CD14-positive monocyte (primary cell): ENCODE measurements at regions not wholly inside any gene's neighbourhood (a gene's known extent, or its start where the extent isn't known, plus 50 kb on each side); places are given as distances from the start of the nearest gene placed in this dataset.

Experiments
- DNase-seq, 3 donors: peaks; one replicate each; pipeline ENCODE4 v3.0.0-alpha.2; 2011 to 2022
- H2AFZ ChIP-seq: 2 replicates; pipeline ENCODE4 v1.6.0; 2012; ENCODE audit warnings: mild to moderate bottlenecking, low read depth, low read length, inconsistent platforms; ENCODE audit not compliant: insufficient read depth, poor library complexity, severe bottlenecking
- H3K27ac ChIP-seq, 2 donors: 1 replicate in 1 of 2; 2 replicates in 1 of 2; pipeline ENCODE4 v1.5.1; 2012 to 2013; ENCODE audit warnings: low read length in 2 of 2, control low read depth in 1 of 2, inconsistent platforms in 1 of 2, low read depth in 1 of 2, mild to moderate bottlenecking in 1 of 2
- H3K27me3 ChIP-seq, 2 donors: one replicate each; pipeline versions ENCODE4 v1.6.0 to v1.6.1; 2011 to 2013; ENCODE audit warnings: low read length in 2 of 2; ENCODE audit not compliant: control insufficient read depth in 2 of 2, insufficient read depth in 2 of 2
- H3K36me3 ChIP-seq, 2 donors: replicated peaks in 1 of 2; 1 replicate in 1 of 2; 2 replicates in 1 of 2; pipeline versions ENCODE4 v1.5.1 to v1.6.1; 2012 to 2013; ENCODE audit warnings: low read length in 2 of 2, control low read depth in 1 of 2, inconsistent platforms in 1 of 2, mild to moderate bottlenecking in 1 of 2; ENCODE audit not compliant: insufficient read depth in 2 of 2, control insufficient read depth in 1 of 2
- H3K4me1 ChIP-seq, 2 donors: 1 replicate in 1 of 2; 2 replicates in 1 of 2; pipeline versions ENCODE4 v1.5.1 to v1.6.1; 2012 to 2013; ENCODE audit warnings: low read length in 2 of 2, control low read depth in 1 of 2, inconsistent platforms in 1 of 2, mild to moderate bottlenecking in 1 of 2, moderate library complexity in 1 of 2; ENCODE audit not compliant: insufficient read depth in 2 of 2, control insufficient read depth in 1 of 2
- H3K4me2 ChIP-seq: replicated peaks from 2 replicates; pipeline ENCODE3; 2012; ENCODE audit warnings: low read length, moderate library complexity, mild to moderate bottlenecking; ENCODE audit not compliant: poor library complexity, severe bottlenecking; ENCODE audit errors: extremely low read depth
- H3K4me3 ChIP-seq, 3 experiments: fragments of 200-600 bp in 1 of 3; sonication (generic) in 1 of 3; replicated peaks in 1 of 3; 1 replicate in 2 of 3; 2 replicates in 1 of 3; pipeline ENCODE4 v1.5.1; 2011 to 2013; ENCODE audit warnings: low read length in 3 of 3, mild to moderate bottlenecking in 3 of 3, control low read depth in 2 of 3, low read depth in 2 of 3, inconsistent platforms in 1 of 3, moderate library complexity in 1 of 3
- H3K79me2 ChIP-seq: 2 replicates; pipeline ENCODE4 v1.6.0; 2012; ENCODE audit warnings: mild to moderate bottlenecking, control low read depth, inconsistent platforms, low read length, moderate library complexity; ENCODE audit not compliant: insufficient read depth
- H3K9ac ChIP-seq: 2 replicates; pipeline ENCODE4 v1.6.0; 2017; ENCODE audit warnings: low read length, mild to moderate bottlenecking; ENCODE audit not compliant: insufficient read depth, poor library complexity, severe bottlenecking
- H3K9me3 ChIP-seq, 2 donors: replicated peaks in 1 of 2; 1 replicate in 1 of 2; 2 replicates in 1 of 2; pipeline versions ENCODE4 v1.5.1 to v1.6.1; 2012 to 2013; ENCODE audit warnings: low read length in 2 of 2, control low read depth in 1 of 2; ENCODE audit not compliant: control insufficient read depth in 1 of 2, insufficient read depth in 1 of 2
- H4K20me1 ChIP-seq: 2 replicates; pipeline ENCODE4 v1.6.0; 2012; ENCODE audit warnings: mild to moderate bottlenecking, low read length, control low read depth, moderate library complexity; ENCODE audit not compliant: insufficient read depth
- H3K27ac Mint-ChIP-seq, 7 donors: one replicate each; pipeline ENCODE4 v1.8.0; 2020; ENCODE audit warnings: mild to moderate bottlenecking in 7 of 7, mixed read lengths in 7 of 7, moderate library complexity in 6 of 7, inconsistent platforms in 2 of 7
- H3K27me3 Mint-ChIP-seq, 3 donors: one replicate each; pipeline ENCODE4 v1.8.0; 2021 to 2022; ENCODE audit warnings: low read depth in 3 of 3, mild to moderate bottlenecking in 3 of 3, mixed read lengths in 3 of 3, moderate library complexity in 3 of 3, inconsistent platforms in 1 of 3
- H3K36me3 Mint-ChIP-seq, 2 donors: one replicate each; pipeline ENCODE4 v1.8.0; 2020; ENCODE audit warnings: mixed read lengths in 2 of 2, inconsistent platforms in 1 of 2, mild to moderate bottlenecking in 1 of 2
- H3K4me1 Mint-ChIP-seq: one replicate; pipeline ENCODE4 v1.8.0; 2020; ENCODE audit warnings: mild to moderate bottlenecking, mixed read lengths
- H3K4me3 Mint-ChIP-seq, 2 donors: one replicate each; pipeline ENCODE4 v1.8.0; 2020; ENCODE audit warnings: mild to moderate bottlenecking in 2 of 2, mixed read lengths in 2 of 2, moderate library complexity in 1 of 2
- H3K9me3 Mint-ChIP-seq, 7 donors: one replicate each; pipeline ENCODE4 v1.8.0; 2020 to 2022; ENCODE audit warnings: mixed read lengths in 7 of 7, mild to moderate bottlenecking in 6 of 7, moderate library complexity in 6 of 7, inconsistent platforms in 2 of 7
- CTCF ChIP-seq: fragments of 200-600 bp; IDR thresholded peaks from one replicate; pipeline ENCODE4 v1.8.0; 2022; ENCODE audit warnings: antibody characterized with exemption, mild to moderate bottlenecking
- WGBS: methylation state at CpG from one replicate; pipeline ENCODE4 v1.1.5; 2013; ENCODE audit warnings: missing lambda C conversion rate; ENCODE audit not compliant: insufficient coverage; 5-methylcytosine and 5-hydroxymethylcytosine counted together
- intact Hi-C, 2 donors: fragments of 100-400 bp; cut with micrococcal nuclease; formaldehyde crosslinking; loops; one replicate each; pipeline versions ENCODE4 v1.15.0 to v1.15.1; 2023

GRCh38 chr2:114254875-114255274 lies 187.6 kb upstream of the DPP10 start:
- TF ChIP-seq CTCF: no peak
- Mint-ChIP-seq H3K9me3 (peaks cover 0 to 4% (median 0%) of the 10 kb centered on the region in 7 donors), H3K27me3 (no peaks in the 10 kb centered on the region), H3K4me3 (no peak overlapping the region), H3K36me3 (no peaks in the 10 kb centered on the region), H3K27ac (no peak overlapping the region), H3K4me1 (no peaks in the 10 kb centered on the region)
- Histone ChIP-seq H3K79me2 (no peaks in the 10 kb centered on the region), H3K36me3 (no peaks in the 10 kb centered on the region), H2AFZ (no peak overlapping the region), H3K27ac (no peak overlapping the region), H3K4me1 (no peaks in the 10 kb centered on the region), H3K4me3 (no peak overlapping the region), H3K4me2 (no peak overlapping the region), H3K9me3 (no peaks in the 10 kb centered on the region), H3K27me3 (no peaks in the 10 kb centered on the region), H3K9ac (no peak overlapping the region), H4K20me1 (no peaks in the 10 kb centered on the region)
- no CpG with 5 or more reads among the region's 2 CpGs for WGBS
- no peak for DNase-seq
- intact Hi-C loops: no loop called here

GRCh38 chr2:114259389-114259788 lies 183.1 kb upstream of the DPP10 start:
- Mint-ChIP-seq H3K4me3 (no peak overlapping the region), H3K4me1 (no peaks in the 10 kb centered on the region), H3K27me3 (no peaks in the 10 kb centered on the region), H3K36me3 (no peaks in the 10 kb centered on the region), H3K27ac (no peak overlapping the region), H3K9me3 (no peaks in the 10 kb centered on the region)
- no peak for TF ChIP-seq CTCF
- no peak overlapping the region for H3K9ac ChIP-seq
- no peaks in the 10 kb centered on the region for H3K27me3 ChIP-seq
- no peak for DNase-seq
- H3K36me3 ChIP-seq: no peaks in the 10 kb centered on the region
- no peak overlapping the region for H3K27ac ChIP-seq
- H3K4me2 ChIP-seq: no peak overlapping the region
- no peaks in the 10 kb centered on the region for H3K79me2 ChIP-seq
- intact Hi-C loops: no loop called here
- WGBS: no CpG with 5 or more reads among the region's 3 CpGs
- no peaks in the 10 kb centered on the region for H3K4me1 ChIP-seq
- no peaks in the 10 kb centered on the region for H4K20me1 ChIP-seq
- H3K4me3 ChIP-seq: no peak overlapping the region
- H2AFZ ChIP-seq: no peak overlapping the region
- no peaks in the 10 kb centered on the region for H3K9me3 ChIP-seq
